ENCODE measurements at regions not wholly inside any gene's neighbourhood (a gene's known extent, or its start where the extent isn't known, plus 50 kb on each side); places are given as distances from the start of the nearest gene placed in this dataset.

GRCh38 chr3:31041161-31041978 lies 146.9 kb upstream of the GADL1 start:
- Mint-ChIP-seq H3K36me3 (ENCODE audit: insufficient read depth in 1 of 3, low read depth in 3 of 3) (peaks cover 7 to 17% (median 12%) of the 10 kb centered on the region in 3 experiments; a peak in 5 of 7 replicates), H3K4me1 (peaks cover 9 to 14% of the 10 kb centered on the region in 2 experiments), H3K27ac (peak overlapping the region; percentile 46 to 81 (median 68); a peak in 4 of 7 replicates), H3K4me3 (no peak overlapping the region), H3K9me3 (peaks cover 13 to 15% of the 10 kb centered on the region in 2 experiments), H3K27me3 (ENCODE audit: low read depth) (peaks cover 1% of the 10 kb centered on the region; the same call in 1 of the 2 replicates)
- Histone ChIP-seq H3T11ph (ENCODE audit: low read length) (no peak overlapping the region), H4K5ac (ENCODE audit: insufficient read length, low read depth, low read length) (no peak overlapping the region), H3K79me1 (ENCODE audit: insufficient read depth, low read depth, low read length, poor library complexity, severe bottlenecking) (no peaks in the 10 kb centered on the region), H3K4me2 (ENCODE audit: insufficient read depth, insufficient read length, low read length) (no peak overlapping the region), H3K23ac (ENCODE audit: insufficient read length, low read depth, low read length) (no peak overlapping the region), H3K27ac (ENCODE audit: insufficient read length, low read depth, low read length) (no peak overlapping the region), H3K23me2 (ENCODE audit: insufficient read length, low read depth, low read length, poor library complexity, severe bottlenecking) (no peaks in the 10 kb centered on the region), H3K18ac (ENCODE audit: insufficient read length, low read depth, low read length) (no peak overlapping the region), H4K91ac (ENCODE audit: insufficient read length, low read depth, low read length) (no peak overlapping the region), H2BK15ac (ENCODE audit: low read depth, low read length) (no peak overlapping the region), H3K4me1 (ENCODE audit: insufficient read depth, low read length) (no peaks in the 10 kb centered on the region; the same call in 1 of the 2 replicates), H3K27me3 (ENCODE audit: insufficient read depth, low read length) (no peaks in the 10 kb centered on the region), H3K9me3 (ENCODE audit: control insufficient read depth, low read depth, low read length) (peaks cover 8% of the 10 kb centered on the region), H3K4ac (ENCODE audit: low read depth, low read length) (no peak overlapping the region), H2AK5ac (ENCODE audit: insufficient read length, low read length) (no peak overlapping the region), H3K56ac (ENCODE audit: insufficient read length, low read depth, low read length) (no peak overlapping the region), H4K20me1 (ENCODE audit: control insufficient read depth, insufficient read depth, insufficient read length) (no peaks in the 10 kb centered on the region), H2BK120ac (ENCODE audit: low read depth, low read length, poor library complexity, severe bottlenecking) (no peak overlapping the region), H3K79me2 (ENCODE audit: insufficient read depth, low read length) (no peaks in the 10 kb centered on the region), H4K8ac (replicated peaks; ENCODE audit: insufficient read length, low read depth, low read length) (no peak overlapping the region), H3K9ac (ENCODE audit: extremely low read depth, insufficient read length, low read length) (no peak overlapping the region), H2BK5ac (ENCODE audit: insufficient read length, low read length) (no peak overlapping the region), H2AFZ (ENCODE audit: low read length) (no peak overlapping the region), H3K14ac (ENCODE audit: insufficient read depth, low read length) (no peak overlapping the region), H2BK12ac (ENCODE audit: insufficient read length, low read depth, low read length) (no peak overlapping the region), H2BK20ac (ENCODE audit: low read depth, low read length, poor library complexity, severe bottlenecking) (no peak overlapping the region)
- WGBS (ENCODE audit: extremely low coverage, insufficient read length, low lambda C conversion rate): no CpG with 5 or more reads among the region's 2 CpGs
- TF ChIP-seq, protein P1, sequence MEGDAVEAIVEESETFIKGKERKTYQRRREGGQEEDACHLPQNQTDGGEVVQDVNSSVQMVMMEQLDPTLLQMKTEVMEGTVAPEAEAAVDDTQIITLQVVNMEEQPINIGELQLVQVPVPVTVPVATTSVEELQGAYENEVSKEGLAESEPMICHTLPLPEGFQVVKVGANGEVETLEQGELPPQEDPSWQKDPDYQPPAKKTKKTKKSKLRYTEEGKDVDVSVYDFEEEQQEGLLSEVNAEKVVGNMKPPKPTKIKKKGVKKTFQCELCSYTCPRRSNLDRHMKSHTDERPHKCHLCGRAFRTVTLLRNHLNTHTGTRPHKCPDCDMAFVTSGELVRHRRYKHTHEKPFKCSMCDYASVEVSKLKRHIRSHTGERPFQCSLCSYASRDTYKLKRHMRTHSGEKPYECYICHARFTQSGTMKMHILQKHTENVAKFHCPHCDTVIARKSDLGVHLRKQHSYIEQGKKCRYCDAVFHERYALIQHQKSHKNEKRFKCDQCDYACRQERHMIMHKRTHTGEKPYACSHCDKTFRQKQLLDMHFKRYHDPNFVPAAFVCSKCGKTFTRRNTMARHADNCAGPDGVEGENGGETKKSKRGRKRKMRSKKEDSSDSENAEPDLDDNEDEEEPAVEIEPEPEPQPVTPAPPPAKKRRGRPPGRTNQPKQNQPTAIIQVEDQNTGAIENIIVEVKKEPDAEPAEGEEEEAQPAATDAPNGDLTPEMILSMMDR (conservative IDR thresholded peaks at IDR 0.05): no peak
- peak; percentile 80 for DNase-seq
